ENCODE measurements at regions not wholly inside any gene's neighbourhood (a gene's known extent, or its start where the extent isn't known, plus 50 kb on each side); places are given as distances from the start of the nearest gene placed in this dataset.

GRCh38 chr10:25877296-25877695 lies 56.7 kb upstream of the MYO3A start:
- Histone ChIP-seq H3K9me3 (no peaks in the 10 kb centered on the region), H3K36me3 (no peaks in the 10 kb centered on the region), H3K27ac (no peak overlapping the region), H3K27me3 (no peaks in the 10 kb centered on the region), H3K4me1 (no peaks in the 10 kb centered on the region), H3K4me3 (no peak overlapping the region)
- ATAC-seq (no peak), DNase-seq (no peak)
- TF ChIP-seq CTCF (IDR thresholded peaks at IDR 0.05) = no peak
- intact Hi-C loops (cut with DNase I) = no loop called here
